ENCODE measurements at regions not wholly inside any gene's neighbourhood (a gene's known extent, or its start where the extent isn't known, plus 50 kb on each side); places are given as distances from the start of the nearest gene placed in this dataset.

DNA sequence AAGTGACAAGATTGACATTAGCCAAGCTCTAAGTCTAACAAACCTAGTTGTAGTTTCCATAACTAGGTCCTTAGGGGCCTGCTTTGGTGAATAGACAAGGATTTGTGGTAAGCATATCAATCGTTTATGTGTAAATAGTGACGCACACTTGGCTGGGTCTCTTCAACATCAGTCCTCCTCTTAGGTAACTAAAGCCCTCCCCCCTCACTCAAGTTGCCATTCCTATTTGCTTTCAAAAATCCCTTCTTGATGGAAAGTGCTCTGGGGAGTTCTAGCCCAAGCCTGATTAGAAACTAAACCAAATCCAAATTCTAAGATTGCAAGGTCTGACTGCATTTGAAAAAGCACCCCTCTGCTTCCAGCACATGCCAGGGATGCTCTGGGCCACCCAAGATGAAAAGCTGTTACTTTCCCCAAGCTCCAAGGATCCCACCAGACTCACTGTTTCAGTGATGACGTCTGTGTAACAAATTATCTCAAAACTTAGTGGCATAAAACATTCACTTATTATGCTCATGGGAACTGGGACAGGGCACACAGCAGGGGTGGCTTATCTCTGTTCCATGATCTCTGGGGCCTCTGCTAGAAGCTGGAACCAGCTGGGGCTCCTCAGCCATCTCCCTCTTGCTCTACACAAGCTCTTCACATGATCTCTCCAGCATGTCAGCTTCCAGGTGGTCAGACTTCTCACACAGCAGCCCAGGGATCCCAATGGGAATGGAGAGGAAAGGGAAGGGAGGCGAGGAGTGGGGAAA lies 74.1 kb downstream of the RRAGC start:
- TF ChIP-seq, protein P1, sequence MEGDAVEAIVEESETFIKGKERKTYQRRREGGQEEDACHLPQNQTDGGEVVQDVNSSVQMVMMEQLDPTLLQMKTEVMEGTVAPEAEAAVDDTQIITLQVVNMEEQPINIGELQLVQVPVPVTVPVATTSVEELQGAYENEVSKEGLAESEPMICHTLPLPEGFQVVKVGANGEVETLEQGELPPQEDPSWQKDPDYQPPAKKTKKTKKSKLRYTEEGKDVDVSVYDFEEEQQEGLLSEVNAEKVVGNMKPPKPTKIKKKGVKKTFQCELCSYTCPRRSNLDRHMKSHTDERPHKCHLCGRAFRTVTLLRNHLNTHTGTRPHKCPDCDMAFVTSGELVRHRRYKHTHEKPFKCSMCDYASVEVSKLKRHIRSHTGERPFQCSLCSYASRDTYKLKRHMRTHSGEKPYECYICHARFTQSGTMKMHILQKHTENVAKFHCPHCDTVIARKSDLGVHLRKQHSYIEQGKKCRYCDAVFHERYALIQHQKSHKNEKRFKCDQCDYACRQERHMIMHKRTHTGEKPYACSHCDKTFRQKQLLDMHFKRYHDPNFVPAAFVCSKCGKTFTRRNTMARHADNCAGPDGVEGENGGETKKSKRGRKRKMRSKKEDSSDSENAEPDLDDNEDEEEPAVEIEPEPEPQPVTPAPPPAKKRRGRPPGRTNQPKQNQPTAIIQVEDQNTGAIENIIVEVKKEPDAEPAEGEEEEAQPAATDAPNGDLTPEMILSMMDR (IDR thresholded peaks at IDR 0.05; ENCODE audit: extremely low read depth in 1 of 2, insufficient read depth in 1 of 2, low read depth in 1 of 2, low read length in 2 of 2), result no peak
- TF ChIP-seq EZH2 (IDR thresholded peaks at IDR 0.05; ENCODE audit: borderline replicate concordance, low read depth, low read length, severe bottlenecking), result no peak
- no peak for TF ChIP-seq POLR2A (IDR thresholded peaks at IDR 0.05; ENCODE audit: low read depth, low read length)
- TF ChIP-seq JUN (IDR thresholded peaks at IDR 0.05; ENCODE audit: borderline replicate concordance, insufficient read depth, insufficient read length, low read depth), result no peak
- TF ChIP-seq POLR2AphosphoS5 (IDR thresholded peaks at IDR 0.05; ENCODE audit: insufficient read depth, low read depth, low read length), result no peak
- TF ChIP-seq FOS (IDR thresholded peaks at IDR 0.05; ENCODE audit: borderline replicate concordance, insufficient read depth, low read length), result no peak
- TF ChIP-seq MYC (IDR thresholded peaks at IDR 0.05; ENCODE audit: low read depth, low read length), result no peak
- TF ChIP-seq, protein P2, sequence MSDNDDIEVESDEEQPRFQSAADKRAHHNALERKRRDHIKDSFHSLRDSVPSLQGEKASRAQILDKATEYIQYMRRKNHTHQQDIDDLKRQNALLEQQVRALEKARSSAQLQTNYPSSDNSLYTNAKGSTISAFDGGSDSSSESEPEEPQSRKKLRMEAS (IDR thresholded peaks at IDR 0.05; ENCODE audit: insufficient read depth, insufficient read length), result no peak
- no peak for TF ChIP-seq GATA2 (IDR thresholded peaks at IDR 0.05; ENCODE audit: insufficient read depth, insufficient read length, low read depth, low read length)
